Stimulated activated CD4-positive, alpha-beta T cell treated with anti-CD3 and anti-CD28 coated beads, Interleukin-4, amount 100 ng/mL, for 1 hour (primary cell): ENCODE measurements at regions not wholly inside any gene's neighbourhood (a gene's known extent, or its start where the extent isn't known, plus 50 kb on each side); places are given as distances from the start of the nearest gene placed in this dataset.
"Not testable (repeated sequence)": the region's sequence is repeated elsewhere in the genome, so short reads cannot be mapped to it uniquely, and the experiment has no call there.

Source experiments
- DNase-seq: peaks from one replicate; pipeline ENCODE4 v3.0.0-alpha.2; 2020

- DNase-seq, result no peak
Observed at GRCh38 chr15:99464137-99464536, 101.6 kb upstream of the MEF2A start.

- no peak for DNase-seq
Observed at GRCh38 chr15:99466701-99467337, 99.0 kb upstream of the MEF2A start.

GRCh38 chr15:99467338-99467720 lies 98.5 kb upstream of the MEF2A start:
- DNase-seq, result no peak

GRCh38 chr15:99467853-99468464 lies 97.8 kb upstream of the MEF2A start:
- DNase-seq, result no peak

- not testable (repeated sequence) for DNase-seq
Observed at GRCh38 chr15:99470204-99470603, 95.6 kb upstream of the MEF2A start.

- no peak for DNase-seq
Observed at GRCh38 chr15:99472416-99473145, 93.2 kb upstream of the MEF2A start.

- DNase-seq, result no peak
Observed at GRCh38 chr15:99473981-99474906, 91.5 kb upstream of the MEF2A start.

- DNase-seq, result no peak
Observed at GRCh38 chr15:99474909-99475753, 90.7 kb upstream of the MEF2A start.

- DNase-seq, result no peak
Observed at GRCh38 chr15:99475754-99476412, 89.9 kb upstream of the MEF2A start.

GRCh38 chr15:99476413-99477222 lies 89.2 kb upstream of the MEF2A start:
- DNase-seq, result peak; percentile 23

- no peak for DNase-seq
Observed at GRCh38 chr15:99477791-99478471, 87.9 kb upstream of the MEF2A start.

- no peak for DNase-seq
Observed at GRCh38 chr15:99478977-99479376, 86.8 kb upstream of the MEF2A start.

GRCh38 chr15:99480016-99480810 lies 85.6 kb upstream of the MEF2A start:
- no peak for DNase-seq

GRCh38 chr15:99481113-99481950 lies 84.5 kb upstream of the MEF2A start:
- no peak for DNase-seq

GRCh38 chr15:99481951-99482230 lies 83.9 kb upstream of the MEF2A start:
- no peak for DNase-seq

GRCh38 chr15:99482993-99483392 lies 82.8 kb upstream of the MEF2A start:
- DNase-seq, result no peak

- no peak for DNase-seq
Observed at GRCh38 chr15:99485153-99485961, 80.4 kb upstream of the MEF2A start.

GRCh38 chr15:99485992-99486370 lies 79.8 kb upstream of the MEF2A start:
- no peak for DNase-seq
